Dedifferentiated amniotic fluid mesenchymal stem cell (primary cell): ENCODE measurements at regions not wholly inside any gene's neighbourhood (a gene's known extent, or its start where the extent isn't known, plus 50 kb on each side); places are given as distances from the start of the nearest gene placed in this dataset.
"Not testable (repeated sequence)": the region's sequence is repeated elsewhere in the genome, so short reads cannot be mapped to it uniquely, and the experiment has no call there.

Experiments used
- DNase-seq: peaks from one replicate; pipeline ENCODE4 v3.0.0-alpha.2; 2016; ENCODE audit errors: extremely low spot score

DNA sequence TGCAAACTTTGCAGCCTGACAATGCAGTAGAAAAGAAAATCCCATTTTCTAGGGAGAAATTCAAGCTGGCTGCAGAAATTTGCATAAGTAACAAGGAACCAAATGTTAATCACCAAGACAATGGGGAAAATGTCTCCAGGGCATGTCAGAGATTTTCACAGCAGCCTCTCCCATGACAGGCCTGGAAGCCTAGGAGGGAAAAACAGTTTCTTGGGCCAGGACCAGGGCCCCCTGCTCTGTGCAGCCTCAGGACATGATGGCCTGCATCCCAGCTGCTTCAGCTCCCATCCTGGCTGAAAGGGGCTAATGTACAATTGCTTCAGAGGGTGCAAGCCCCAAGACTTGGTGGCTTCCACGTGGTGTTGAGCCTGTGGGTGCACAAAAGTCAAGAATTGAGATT is 74.8 kb upstream of the SERPINE2 start:
- DNase-seq: not testable (repeated sequence)

DNA sequence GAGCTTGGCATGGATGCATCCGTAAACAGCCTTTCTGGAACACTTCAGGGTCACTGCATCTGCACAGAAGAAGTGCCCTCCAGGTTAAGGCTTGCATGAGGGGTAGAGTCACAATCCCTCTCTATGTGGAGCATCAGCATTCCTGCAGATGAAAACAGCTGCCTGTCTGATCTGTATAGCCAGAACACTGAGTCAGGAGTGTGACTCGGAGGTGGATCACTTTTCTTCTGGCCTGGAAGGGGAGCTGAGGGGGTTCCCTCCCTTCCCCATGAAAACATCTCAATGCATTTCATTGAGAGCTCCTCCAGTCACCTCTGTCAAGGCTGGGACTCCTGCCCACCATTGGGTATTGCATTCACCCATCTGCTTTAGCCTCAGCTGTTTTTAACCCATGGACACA is 72.5 kb upstream of the SERPINE2 start:
- no peak for DNase-seq

DNA sequence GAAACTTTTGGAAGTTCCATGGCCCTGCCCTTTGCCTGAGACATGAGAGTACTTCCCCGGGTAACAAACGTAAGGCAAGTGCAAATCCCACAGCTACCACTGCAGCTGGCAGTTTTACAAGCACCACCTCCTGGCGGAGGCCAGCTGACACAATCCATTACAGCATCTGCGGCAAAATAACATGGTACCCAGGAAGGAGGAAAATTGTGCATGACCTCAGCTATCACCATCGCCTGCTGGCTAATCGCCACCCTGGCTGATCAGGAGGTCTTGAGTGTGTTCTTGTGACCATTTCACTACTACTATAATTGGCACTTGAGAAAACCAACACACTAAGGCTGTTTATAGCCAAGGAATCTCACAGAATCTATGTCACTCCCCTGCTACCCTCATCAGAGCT is 71.7 kb upstream of the SERPINE2 start:
- DNase-seq: no peak

DNA sequence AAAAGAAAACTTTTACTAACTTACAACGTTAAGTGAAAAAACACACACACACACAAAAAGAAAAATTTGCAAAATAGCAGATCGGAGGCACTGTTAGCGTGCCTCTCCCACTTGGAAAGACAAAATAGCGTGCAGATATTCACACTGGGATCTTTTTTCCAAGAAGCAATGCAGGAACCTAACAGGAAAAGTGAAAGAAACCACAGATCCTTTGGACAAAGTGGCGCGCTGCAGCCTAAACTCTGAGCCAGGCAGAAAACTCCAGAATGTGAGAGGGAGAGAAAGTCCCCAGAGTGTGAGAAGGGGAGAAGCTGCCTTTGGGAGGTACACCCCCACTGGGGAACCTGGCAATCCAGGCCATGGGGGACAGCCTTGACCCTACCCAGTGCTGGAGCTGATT is 70.7 kb upstream of the SERPINE2 start:
- DNase-seq: no peak

DNA sequence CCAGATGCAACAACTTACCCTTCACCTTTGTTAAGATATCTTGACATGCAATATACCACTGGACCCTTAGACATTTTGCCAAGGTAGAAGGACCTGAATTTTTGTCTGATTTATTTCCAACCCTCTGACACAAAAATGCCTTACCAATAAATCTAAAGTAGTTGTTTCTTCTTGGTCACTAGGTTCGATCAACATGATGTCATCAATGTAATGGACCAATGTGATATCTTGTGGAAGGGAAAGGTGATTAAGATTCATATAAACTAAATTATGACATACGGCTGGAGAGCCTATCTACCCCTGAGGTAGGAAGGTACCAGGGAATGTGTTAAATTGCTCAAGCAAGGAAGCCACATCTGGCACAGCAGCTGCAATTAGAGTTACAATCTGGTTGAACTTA is 67.7 kb upstream of the SERPINE2 start:
- DNase-seq: no peak

DNA sequence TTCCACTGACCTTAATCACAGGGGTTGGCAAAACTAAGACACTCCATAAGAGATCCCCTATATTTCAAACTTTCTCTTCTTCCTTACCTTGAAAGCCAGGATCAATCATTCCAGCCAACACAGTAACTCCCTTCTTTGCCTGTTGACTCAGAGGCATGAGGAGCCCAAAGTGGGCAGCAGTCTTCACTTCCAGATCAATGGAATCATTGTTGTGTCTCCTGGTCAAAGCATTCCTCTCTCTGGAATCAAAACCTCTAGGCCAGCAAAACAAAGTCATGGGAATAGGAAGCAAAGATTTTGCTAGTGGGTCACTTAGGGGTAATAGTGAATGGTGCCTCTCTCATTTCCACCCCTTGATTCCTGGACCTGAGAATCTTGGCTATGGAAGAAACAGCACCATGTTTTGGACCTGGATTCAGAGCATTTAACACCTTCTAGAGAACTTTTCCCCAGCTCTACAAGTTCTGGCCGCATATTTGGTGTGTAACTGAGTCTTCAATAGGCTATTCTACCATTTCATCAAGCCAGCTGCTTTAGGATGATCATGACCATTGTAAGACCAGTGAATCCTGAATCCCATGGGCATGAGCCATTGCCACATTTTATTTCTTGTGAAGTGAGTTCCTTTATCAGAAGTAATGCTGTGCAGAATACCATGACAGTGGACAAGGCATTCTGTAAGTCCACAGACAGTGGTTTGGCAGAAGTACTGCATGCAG is 65.7 kb upstream of the SERPINE2 start:
- no peak for DNase-seq

DNA sequence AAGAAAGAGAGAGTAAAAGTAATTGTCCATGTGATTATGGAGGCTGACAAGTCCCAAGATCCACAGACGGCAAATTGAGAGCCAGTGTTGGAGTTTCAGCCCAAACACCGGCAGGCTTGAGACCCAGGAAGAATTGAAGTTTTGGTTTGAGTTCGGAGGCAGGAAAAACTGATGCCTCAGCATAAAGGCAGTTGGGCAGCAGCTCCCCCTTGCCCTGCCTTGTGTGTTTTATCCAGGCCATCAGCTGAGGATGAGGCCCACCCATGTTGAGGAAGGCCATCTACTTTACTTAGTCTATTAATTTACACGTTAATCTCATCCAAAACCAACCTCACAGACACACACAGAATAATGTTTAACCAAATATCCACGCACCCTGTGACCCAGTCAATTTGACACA is 64.6 kb upstream of the SERPINE2 start:
- DNase-seq: no peak

DNA sequence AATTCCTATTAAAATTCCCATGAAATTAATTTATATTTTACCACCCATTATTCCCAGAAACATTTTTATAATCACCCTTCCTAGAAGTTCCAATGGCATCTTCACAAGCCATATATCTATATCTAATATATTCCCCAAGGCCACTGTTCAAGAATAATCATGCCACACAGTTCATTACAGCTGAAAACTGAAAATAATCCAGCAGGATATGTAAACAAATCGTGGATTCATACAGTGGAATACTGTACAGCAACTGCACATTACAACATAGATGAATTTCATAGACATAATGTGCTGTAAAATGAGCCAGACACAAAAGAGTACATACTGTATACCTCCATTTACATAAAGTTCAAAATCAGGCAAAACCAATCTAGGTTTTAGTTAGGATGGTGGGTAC is 63.9 kb upstream of the SERPINE2 start:
- no peak for DNase-seq

DNA sequence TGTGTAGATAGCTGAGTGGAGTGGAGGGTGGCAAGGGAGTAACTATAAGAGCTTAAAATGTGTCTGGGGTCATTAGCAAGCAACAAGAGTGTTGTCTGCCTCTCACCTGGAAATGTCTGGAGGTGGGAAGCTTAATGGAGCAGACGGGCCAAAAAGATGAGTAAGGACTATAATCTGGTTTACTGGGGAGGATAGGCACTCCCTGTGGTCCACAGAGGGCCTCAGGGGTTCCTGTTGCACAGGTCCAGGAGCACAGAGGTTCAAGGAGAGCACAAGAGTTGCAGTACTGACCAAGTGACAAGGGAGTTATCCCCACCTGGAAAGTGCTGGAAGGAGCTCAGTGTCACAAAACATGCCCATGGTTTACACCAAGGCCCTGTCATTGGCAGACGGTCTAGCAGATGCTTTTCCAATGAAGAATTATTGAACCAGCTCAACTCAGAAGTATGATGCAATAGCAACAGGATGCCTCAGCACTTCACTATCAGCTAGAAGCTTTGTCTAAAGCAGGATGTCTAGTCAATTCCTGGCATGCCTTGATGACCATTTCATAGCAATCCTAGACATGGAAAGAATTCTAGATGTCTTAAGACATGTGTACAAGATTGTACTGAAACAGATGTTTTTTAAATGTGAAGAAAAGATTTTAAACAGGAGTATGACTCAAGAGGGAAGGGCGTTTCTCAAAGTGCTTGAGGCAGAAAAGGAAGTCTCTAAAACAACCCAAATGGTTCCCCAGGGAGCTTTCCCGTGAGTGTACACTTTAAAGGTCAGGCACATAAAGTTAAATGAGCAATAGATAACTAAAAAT is 62.9 kb upstream of the SERPINE2 start:
- peak; percentile 92 for DNase-seq

DNA sequence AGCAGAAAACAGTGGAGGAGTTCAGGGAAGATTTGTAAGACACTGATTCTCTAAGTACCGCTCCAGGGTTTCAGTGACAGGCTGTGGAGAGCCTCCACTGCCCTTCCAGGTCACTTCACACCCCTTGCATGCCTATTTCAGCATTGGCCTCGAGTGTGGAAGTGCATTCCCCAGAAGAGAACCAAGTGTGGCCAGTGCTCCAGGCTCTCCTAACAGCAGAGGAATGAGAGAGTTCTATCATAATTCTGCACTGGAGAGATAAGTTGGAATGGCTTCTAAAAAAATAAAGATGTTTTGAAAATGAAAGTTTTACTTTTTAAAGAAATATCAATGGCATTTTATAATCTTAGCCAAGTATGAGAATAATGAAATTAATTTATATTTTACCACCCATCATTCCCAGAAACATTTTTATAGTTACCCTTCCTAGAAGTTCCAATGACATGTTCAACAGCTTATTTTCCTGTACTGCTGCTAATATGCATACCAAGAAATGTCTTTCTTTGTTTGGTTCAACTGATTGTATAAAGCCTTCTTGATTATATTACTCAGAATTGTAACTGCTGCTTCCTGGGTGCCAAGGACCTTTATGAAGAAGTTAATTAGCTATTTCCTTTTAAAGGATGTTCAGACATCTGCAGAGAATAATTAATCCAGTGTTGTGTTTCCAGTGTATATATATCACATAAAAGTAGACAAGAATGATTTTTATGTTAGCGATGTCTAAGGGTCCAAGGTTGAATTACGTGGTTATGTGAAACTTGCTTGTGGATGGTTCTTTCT is 61.0 kb upstream of the SERPINE2 start:
- DNase-seq: no peak

DNA sequence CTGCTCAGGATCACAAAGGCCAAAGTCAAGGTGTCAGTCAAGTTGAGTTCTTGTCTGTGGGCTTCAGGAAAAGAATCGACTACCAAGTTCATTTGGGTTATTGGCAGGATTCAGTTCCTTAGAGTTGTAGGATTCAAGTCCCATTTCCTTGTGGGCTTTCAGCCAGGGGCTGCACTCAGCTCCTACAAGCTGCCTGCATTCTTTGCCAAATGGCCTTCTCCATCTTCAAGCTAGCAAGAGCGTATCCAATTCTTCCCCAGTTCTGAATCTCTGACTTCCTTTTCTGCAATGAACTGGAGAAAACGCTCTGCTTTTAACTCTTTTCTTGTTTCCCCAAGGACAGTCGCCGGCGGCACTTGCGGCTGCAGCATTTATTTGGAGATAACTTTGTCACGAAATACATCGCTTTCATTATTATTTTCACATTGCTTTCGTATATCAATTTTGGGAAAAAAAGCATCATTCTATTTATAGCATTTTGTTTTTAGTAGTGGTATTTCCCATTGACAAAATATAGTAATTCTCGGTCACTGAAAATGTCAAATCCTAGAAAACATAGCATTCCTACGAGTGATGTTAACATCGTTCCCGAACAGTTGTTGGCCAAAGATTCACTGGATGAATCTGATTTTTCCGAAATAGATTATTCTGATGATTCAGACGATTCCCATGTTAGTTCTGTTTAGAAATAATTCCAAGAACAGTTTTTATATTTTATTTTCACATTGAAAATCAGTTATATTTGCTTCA is 59.6 kb upstream of the SERPINE2 start:
- DNase-seq: no peak

DNA sequence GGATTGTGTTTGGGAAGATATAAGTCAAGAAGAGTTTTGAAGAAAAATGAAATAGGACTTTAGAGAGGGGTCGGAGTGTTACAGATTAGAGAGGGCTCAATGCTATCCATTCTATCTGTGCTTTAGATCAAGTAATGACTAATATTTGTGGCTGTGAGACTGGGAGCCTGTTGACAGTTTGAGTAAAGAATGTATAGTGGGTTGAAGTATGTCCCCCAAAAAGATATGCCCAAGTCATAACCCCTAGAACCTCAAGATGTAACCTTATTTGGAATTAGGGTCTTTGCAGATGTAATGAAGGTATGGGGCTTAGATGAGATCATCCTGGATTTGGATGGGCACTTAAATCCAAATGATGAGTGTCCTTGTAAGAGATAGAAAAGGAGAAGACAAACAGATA is 55.3 kb upstream of the SERPINE2 start:
- DNase-seq: no peak

DNA sequence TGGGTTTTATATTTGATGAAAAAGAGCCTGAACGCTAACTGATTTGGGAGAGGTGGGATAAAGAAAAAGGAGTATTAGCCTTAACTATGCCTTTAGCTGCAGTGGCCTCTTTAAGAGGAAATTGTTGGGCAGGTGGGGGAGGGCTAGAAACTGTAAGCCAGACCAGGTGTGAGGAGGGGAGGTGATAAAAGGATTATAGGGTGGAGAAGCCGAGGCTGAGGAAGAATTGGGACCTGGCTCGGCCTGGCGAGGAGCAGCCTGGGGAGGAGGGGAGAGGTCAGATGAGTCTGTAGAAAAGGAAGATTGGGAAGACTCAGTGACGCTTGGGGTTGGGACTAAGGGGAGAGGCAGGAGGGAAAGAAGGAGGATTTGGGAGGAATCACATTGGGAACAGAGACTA is 52.6 kb upstream of the SERPINE2 start:
- DNase-seq: not testable (repeated sequence)

DNA sequence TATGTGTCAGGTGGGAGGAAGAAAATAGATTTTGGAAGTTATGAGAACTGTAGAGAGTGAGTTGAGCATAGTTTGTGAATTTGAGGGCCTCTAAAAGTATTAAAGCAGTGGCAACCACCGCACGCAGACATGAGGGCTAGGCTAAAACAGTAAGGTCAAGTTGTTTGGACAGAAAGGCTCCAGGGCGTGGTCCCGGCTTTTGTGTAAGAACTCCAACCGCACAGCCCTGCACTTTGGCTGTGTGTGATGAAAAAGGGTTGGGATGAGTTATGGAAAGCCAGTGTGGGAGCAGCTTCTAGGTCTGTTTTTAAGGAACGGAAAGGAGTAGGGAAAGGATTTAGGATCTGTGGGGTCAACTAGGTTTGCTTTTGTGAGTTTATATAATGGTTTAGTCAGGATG is 50.5 kb upstream of the SERPINE2 start:
- DNase-seq: not testable (repeated sequence)
